Stromal cell of bone marrow (primary cell): ENCODE measurements at regions not wholly inside any gene's neighbourhood (a gene's known extent, or its start where the extent isn't known, plus 50 kb on each side); places are given as distances from the start of the nearest gene placed in this dataset.
"Not testable (repeated sequence)": the region's sequence is repeated elsewhere in the genome, so short reads cannot be mapped to it uniquely, and the experiment has no call there.

ENCODE experiments used
- DNase-seq: peaks from one replicate; pipeline ENCODE4 v3.0.0-alpha.2; 2012; ENCODE audit warnings: low read depth

- DNase-seq = no peak
These were observed 72.5 kb upstream of the MORC3 start for GRCh38 chr21:36247316-36248010.

- DNase-seq = no peak
These were observed 70.2 kb upstream of the MORC3 start for GRCh38 chr21:36249576-36250422.

GRCh38 chr21:36250423-36251075 lies 69.4 kb upstream of the MORC3 start:
- DNase-seq = no peak

DNA sequence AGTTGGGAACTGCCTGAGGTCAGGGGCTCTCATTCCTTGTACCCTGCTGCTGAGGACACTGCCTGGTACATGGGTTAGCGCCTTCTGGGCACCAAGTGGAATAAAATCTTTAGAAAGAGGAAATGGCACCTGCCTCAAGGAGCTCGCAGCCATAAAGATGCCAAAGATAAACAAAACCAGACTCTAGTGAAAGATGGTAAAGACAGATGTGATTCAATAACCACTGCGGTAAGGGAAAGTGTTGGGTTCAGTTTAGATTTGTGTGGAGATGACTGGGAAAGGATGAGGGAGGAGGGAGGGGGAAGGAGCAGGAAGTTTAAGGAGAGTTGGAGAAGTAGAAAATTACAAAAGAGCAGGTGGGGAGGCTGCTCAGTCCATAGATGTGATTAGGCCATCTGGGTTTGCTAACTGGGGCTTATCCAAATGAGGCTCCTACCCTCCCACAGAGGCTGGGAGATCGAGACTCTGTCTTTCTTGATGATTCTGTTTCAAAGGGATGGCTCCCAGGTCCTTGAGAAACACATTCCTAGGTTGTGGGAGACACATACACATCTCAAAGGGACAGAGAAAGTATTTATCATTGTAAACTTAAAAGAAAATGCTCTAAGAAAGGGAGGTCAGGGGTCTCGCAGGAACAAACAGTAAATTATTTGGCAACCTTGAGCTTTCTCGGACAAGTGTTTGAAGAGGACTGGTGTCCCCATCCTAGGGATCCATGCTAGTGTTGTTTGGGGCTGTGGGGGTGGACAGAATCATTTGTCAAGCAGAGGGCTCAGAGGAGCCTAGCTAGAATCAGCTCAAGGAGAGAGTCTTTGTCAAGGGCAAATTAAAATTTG lies 65.7 kb upstream of the MORC3 start:
- no peak for DNase-seq

DNA sequence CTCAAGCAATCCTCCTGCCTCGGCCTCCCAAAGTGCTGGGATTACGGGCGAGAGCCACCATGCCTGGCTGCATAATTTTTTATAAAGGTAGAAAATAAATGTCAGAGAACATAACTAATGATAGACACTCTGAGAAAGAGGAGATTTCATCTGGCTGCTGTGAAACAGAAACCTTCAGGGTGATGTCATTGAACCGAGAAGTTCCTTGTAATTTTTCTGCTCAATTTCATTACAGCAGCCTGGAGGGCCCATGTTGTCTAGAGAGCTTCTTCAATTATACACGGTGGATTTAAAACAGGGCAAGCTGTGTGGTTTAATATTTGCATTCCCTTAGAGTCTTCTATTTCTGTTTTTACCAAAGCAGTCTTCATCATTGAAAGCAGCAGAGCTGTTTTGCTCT lies 64.3 kb upstream of the MORC3 start:
- no peak for DNase-seq

DNA sequence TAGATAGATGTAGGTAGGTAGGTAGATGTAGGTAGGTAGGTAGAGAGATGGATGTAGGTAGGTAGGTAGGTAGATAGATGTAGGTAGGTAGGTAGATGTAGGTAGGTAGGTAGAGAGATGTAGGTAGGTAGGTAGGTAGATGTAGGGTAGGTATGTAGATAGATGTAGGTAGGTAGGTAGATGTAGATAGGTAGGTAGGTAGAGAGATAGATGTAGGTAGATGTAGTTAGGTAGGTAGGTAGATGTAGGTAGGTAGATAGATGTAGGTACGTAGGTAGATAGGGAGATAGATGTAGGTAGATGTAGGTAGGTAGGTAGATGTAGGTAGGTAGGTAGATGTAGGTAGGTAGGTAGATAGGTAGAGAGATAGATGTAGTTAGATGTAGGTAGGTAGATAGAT lies 62.3 kb upstream of the MORC3 start:
- DNase-seq = no peak

- peak; percentile 59 for DNase-seq
These were observed 59.8 kb upstream of the MORC3 start for GRCh38 chr21:36260030-36260787.

GRCh38 chr21:36260802-36261201 lies 59.2 kb upstream of the MORC3 start:
- DNase-seq = no peak

- no peak for DNase-seq
These were observed 58.5 kb upstream of the MORC3 start for GRCh38 chr21:36261459-36261858.

- DNase-seq = no peak
These were observed 56.2 kb upstream of the MORC3 start for GRCh38 chr21:36263797-36264196.

GRCh38 chr21:36265431-36265830 lies 54.6 kb upstream of the MORC3 start:
- DNase-seq = no peak

DNA sequence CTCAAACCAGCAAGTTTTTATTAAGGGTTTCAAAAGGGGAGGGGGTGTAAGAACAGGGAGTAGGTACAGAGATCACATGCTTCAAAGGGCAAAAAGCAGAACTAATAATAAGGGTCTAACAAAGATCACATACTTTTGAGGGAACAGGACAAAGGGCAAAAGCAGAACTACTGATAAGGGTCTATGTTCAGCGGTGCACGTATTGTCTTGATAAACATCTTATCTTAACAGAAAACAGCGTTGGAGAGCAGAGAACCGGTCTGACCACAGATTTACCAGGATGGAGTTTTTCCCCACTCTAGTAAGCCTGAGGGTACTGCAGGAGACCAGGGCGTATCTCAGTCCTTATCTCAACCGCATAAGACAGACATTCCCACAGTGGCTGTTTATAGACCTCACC lies 52.2 kb upstream of the MORC3 start:
- DNase-seq = not testable (repeated sequence)

- not testable (repeated sequence) for DNase-seq
These were observed 51.7 kb upstream of the MORC3 start for GRCh38 chr21:36268264-36268663.
